HG02759 (cell line): ENCODE measurements at regions not wholly inside any gene's neighbourhood (a gene's known extent, or its start where the extent isn't known, plus 50 kb on each side); places are given as distances from the start of the nearest gene placed in this dataset.

ENCODE experiments used
- ATAC-seq: cut with Tn5 transposase; IDR thresholded peaks from one replicate; pipeline ENCODE4 v1.9.1; 2021; ENCODE audit warnings: mild to moderate bottlenecking, moderate library complexity; ENCODE audit not compliant: unreplicated experiment

DNA sequence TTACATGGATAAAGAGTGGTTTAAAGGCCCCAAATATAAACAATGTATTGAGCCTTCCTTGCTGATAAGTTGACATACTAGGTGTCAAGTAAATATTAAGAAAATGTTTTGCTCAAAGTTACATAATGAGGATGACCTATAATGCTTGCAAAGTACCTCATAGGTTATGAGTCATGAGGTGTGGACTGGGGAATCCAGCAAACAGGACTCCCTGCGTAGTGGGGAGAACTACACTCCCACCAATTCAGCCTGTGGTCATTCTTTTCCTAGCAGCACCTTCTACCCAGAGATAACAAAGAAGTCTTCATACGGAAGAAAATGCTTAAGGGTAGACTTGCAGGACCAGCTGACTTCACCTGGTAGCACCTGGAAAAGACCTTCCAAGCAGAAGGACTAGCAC is 418.9 kb upstream of the CPEB2 start:
- no peak for ATAC-seq

GRCh38 chr4:14583752-14584151 is 418.5 kb upstream of the CPEB2 start:
- no peak for ATAC-seq

DNA sequence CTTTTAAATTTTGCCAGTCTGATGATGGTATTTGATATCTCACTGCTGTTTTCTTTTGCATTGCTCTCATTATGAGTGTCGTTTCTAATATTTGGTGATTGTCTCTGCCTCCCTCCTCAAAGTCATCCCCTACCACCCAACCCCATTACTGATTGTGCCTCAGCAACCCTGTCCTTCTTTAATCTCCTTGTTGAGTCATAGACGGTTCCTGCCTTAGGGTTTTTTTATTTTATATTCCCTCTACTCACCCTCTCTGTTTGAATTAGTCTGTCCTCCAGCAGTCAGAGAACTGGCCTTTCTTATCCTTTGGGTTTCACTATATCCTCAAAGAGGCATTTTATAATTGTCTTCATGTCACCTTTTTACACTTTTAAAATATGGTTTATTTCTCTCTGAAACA is 409.3 kb upstream of the CPEB2 start:
- no peak for ATAC-seq

- no peak for ATAC-seq
These were observed 406.3 kb upstream of the CPEB2 start for GRCh38 chr4:14596028-14596427.

DNA sequence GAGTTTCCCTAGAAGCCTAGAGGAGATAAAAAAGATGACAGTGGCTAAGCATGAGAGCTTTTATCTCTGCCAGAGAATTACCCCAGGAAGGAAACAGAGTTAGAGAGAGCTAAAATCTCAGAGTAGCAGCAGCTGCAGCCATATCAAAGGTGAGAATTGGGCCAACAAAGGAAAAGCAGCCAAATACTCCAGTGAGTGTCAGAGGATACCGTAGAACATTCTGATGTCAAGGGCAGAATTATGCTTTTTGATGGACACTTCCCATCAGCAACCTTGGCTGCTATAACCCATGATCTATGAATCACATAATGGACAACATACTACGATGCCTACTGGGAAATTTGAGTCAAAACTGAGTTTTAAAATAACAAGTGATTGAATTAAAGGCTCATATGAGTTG is 405.8 kb upstream of the CPEB2 start:
- ATAC-seq, result no peak

DNA sequence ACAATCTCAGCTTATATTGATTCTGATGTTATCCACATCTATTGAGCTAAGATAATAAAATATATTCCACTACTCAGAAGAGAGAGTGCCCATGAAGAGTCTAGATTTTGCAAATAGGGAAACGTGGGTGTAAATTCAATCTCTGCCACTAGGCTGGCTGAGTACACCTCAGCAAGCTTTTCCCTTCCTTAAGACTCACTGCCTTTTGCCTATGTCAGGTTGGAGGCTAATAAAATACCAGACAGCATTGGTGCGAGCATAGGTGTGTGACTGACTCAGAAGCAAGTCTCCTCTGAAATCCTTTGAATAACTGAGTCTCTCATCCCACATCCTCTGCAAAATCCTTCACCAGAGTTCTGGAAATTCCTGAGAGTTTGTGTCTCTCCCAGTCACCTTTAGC is 405.4 kb upstream of the CPEB2 start:
- no peak for ATAC-seq

DNA sequence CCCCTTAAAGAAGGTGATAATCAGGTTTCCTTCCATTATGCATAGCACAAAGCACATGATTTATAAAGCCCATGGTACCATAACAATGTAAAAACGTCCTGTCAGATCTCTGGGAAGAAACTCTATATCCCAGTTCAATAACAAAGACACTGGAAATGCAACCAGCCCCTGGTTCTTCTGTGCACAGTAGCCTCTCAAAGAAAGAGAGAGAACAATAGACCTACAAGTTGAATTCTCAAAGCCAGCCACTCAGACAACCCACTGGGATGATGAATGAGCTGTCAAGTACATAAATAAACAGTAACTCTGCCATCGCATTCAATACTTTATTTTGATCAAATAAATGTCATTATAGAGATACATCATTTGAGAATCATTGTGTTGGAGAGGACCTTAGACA is 400.1 kb upstream of the CPEB2 start:
- no peak for ATAC-seq

DNA sequence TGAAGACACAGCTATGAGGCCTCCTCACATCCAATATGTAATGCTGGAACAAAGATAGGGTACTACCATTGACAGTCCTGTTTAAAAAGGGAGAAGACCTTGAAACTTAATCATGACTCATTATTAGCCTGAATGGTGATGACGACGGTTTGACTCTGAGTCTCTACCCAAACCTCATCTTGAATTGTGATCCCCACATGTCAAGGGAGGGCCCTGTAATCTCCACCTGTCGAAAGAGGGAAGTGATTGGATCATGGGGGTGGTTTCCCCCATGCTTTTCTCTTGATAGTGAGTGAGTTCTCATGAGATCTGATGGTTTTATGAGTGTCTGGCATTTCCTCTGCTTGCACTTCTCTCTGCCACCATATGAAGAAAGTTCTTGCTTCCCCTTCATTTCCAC is 395.3 kb upstream of the CPEB2 start:
- no peak for ATAC-seq

DNA sequence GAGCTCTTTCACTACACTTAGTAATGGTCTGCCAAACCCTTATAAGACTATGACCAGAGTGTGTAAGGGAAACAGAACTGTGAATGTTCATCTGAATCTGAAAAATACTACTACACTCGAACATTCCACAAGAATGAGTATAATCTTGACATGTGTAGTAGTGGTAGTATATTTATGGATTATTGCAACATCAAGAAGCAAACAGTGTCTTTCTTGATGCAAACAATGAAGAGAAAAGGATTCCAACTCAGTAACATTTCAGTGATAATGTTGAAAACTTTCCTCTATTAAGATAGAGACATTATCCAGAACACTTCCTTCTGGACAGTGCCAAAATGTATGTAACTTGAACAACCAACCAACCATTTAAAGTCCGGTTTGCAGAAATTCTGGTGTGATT is 394.7 kb upstream of the CPEB2 start:
- ATAC-seq, result no peak

GRCh38 chr4:14608630-14609029 is 393.7 kb upstream of the CPEB2 start:
- no peak for ATAC-seq

GRCh38 chr4:14614840-14615239 is 387.4 kb upstream of the CPEB2 start:
- ATAC-seq, result no peak

- no peak for ATAC-seq
These were observed 386.6 kb upstream of the CPEB2 start for GRCh38 chr4:14615671-14616070.

DNA sequence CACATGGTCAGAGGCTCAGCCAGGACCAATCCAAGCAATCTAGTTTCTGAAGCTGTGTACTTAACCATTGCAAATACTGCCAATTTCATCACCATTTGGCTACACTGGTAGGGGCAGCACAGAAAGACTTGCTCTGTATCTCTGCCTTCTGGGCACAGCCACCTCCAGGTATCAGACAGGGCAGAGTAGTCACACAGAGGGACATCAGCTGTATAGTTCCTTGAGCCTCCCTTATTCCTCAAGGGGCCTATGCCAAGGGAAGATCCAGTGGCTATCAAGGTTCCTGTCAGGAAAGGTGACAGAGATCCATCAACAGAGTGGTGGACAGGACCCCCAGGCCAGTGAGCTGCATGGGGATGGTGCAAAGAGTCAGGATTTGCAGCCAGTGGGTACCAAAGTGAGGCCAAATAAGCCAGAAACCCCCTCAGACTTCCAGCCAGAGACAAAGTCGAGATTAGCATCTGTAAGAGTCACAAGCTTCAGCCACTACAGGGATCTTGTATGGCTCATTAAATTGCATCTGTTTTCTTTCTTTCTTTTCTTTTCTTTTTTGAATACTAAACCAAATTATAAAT is 381.6 kb upstream of the CPEB2 start:
- no peak for ATAC-seq

- ATAC-seq, result no peak
These were observed 380.4 kb upstream of the CPEB2 start for GRCh38 chr4:14621731-14622463.

GRCh38 chr4:14627038-14627437 is 375.2 kb upstream of the CPEB2 start:
- no peak for ATAC-seq

- no peak for ATAC-seq
These were observed 370.4 kb upstream of the CPEB2 start for GRCh38 chr4:14631806-14632440.

- ATAC-seq, result no peak
These were observed 365.7 kb upstream of the CPEB2 start for GRCh38 chr4:14636563-14636962.

DNA sequence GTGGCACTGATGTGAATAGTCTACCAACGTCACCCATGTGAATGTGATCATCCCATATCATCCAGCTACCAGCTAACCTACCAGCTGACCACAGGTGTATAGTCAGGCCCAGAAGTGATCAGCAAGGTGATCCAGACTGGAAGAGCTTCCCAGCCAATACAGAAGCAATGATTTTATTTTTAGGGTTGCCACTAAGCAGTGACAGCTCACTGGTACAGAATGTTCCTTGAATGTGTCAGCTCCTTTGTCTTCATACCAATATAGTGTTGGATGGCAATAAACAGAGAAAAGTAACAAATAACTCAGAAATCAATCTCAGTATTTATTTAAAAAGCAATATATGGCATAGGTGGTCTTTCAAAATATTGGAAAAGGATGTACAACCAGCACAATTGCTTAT is 361.8 kb upstream of the CPEB2 start:
- no peak for ATAC-seq

DNA sequence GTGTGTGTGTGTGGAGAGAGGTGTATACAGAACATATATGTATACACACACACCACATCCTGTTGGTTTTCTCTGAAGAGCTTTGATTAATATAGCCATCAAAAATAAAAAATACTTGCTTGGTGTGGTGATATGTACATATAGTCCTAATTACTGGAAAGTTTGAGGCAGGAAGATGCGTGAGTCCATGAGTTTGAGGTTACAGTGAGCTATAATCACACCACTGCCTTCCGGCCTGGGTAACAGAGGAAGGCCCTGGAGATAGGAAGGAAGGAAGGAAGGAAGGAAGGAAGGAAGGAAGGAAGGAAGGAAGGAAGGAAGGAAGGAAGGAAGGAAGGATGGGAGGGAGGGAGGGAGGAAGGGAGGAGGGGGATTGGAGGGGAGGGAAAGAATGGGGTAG is 360.4 kb upstream of the CPEB2 start:
- no peak for ATAC-seq

DNA sequence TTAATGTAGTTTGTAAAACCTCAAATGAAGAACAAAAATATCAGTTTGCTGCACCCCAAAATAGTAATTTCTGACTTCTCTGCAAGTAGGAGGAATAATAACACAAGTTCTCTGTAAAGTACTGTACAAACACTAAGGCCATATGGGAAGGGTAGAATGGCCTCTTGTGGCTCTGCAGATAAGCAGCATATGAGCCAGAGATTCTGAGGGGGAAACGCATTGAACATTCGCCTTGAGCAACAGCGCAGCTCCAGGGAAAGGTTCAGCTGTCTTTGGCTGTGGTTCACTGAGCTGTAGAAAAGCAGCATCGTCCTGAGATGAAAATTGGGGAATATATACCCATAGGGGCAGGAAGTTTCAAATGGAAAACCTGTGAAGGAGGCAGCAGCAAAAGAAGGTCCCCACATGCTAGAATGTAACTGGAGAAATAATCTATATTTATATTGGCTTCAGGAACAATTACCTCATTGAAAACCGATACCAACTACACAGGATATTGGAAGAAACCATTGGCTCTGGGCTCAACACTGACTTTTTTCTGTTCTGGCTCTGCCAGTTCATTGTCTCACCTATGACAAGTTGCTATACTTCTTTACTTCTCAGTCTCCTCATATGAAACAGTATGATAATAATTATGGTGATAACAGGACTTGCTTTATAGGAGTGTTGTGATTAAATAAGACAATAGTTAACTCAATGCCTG is 357.6 kb upstream of the CPEB2 start:
- ATAC-seq, result no peak

DNA sequence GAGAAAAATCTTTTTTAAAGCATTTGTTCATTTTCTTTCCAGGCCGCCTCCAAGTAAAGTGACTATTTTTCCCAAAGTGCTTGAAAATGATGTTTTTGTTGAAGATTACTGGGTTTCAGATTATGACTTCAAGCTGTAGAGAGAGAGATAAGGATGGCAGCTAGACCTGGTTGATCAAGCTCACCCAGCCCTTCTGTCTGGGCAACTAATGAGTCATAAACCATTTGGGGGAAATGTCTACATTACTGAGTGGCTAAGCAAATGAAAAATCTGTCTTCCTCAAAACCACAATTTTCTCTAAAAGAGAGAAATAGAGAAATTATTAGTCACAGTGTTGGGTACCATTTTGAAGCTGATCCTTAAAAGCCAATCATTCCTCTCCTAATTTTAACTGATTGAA is 355.4 kb upstream of the CPEB2 start:
- no peak for ATAC-seq

DNA sequence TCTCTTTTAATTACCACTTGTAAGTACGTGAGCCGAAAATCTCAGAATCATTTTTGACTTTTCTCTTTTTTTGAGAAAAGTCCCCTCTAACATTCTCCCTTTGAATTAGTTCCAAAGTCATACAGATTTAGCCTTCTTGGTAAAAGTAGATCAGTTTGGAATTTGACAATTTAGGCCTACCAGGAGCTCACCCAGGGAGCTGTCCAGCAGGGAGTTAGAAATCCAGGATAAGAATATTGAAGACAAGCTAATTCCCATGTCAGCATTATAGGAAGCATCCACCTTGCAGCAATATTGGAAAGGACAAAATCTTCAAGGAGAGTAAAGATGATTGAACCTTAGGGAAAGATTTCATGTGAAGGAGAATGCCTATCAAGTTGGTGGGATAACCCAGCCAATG is 352.2 kb upstream of the CPEB2 start:
- no peak for ATAC-seq
